OCI-LY1 (cell line): ENCODE measurements at regions not wholly inside any gene's neighbourhood (a gene's known extent, or its start where the extent isn't known, plus 50 kb on each side); places are given as distances from the start of the nearest gene placed in this dataset.

Experiments
- CTCF ChIP-seq: fragments of 200-600 bp; sonication (generic), shearing (Covaris generic); IDR thresholded peaks from 2 replicates; pipeline ENCODE4 v1.5.1; 2017; ENCODE audit warnings: mild to moderate bottlenecking, antibody characterized with exemption, low read length, moderate library complexity, mixed read lengths
- EZH2 ChIP-seq: fragments of 200-600 bp; sonication (generic), shearing (Covaris generic); IDR thresholded peaks from 2 replicates; pipeline ENCODE4 v1.8.0; 2017; ENCODE audit warnings: borderline replicate concordance, mixed run types, mild to moderate bottlenecking, antibody characterized with exemption, low read length, moderate library complexity, mixed read lengths

GRCh38 chr1:201614262-201615015 is 75.5 kb downstream of the NAV1 start:
- no peak for TF ChIP-seq CTCF
- TF ChIP-seq EZH2: no peak
